Endothelial cell of umbilical vein (primary cell): ENCODE measurements at regions not wholly inside any gene's neighbourhood (a gene's known extent, or its start where the extent isn't known, plus 50 kb on each side); places are given as distances from the start of the nearest gene placed in this dataset.

Experiments used
- BruUV-seq: library from RNA; stranded (reverse); fragments of 400-500 nt; replicated peaks from 2 replicates; lab custom pipeline; 2021; lab: Mats Ljungman, UMichigan
- CTCF ChIA-PET: fragments of 300-600, 350-600 bp; sonication (Branson Sonifier 250); formaldehyde crosslinking; loops from one replicate; lab custom pipeline; 2021; ENCODE audit warnings: antibody characterized with exemption, inconsistent platforms; lab: Charles Lee
- POLR2A ChIA-PET: fragments of 300-600, 350-600 bp; sonication (Branson Sonifier 250); formaldehyde crosslinking; loops from one replicate; lab custom pipeline; 2021; ENCODE audit warnings: antibody characterized with exemption, inconsistent platforms; lab: Charles Lee
- DNase-seq: peaks from one replicate; pipeline ENCODE4 v3.0.0-alpha.2; 2011; ENCODE audit warnings: low read depth, low spot score
- FAIRE-seq: peaks from 2 replicates; lab custom pipeline; 2011; peaks lifted over from hg19 to GRCh38; lab: Jason Lieb, UNC
- H2AFZ ChIP-seq: 2 replicates; pipeline ENCODE4 v1.6.0; 2012; ENCODE audit warnings: low read depth, low read length, control low read depth, inconsistent platforms
- H3K27ac ChIP-seq: 2 replicates; pipeline ENCODE4 v1.5.1; 2011; ENCODE audit warnings: low read depth, mild to moderate bottlenecking, control low read depth, low read length, moderate library complexity; ENCODE audit not compliant: insufficient read depth
- H3K27me3 ChIP-seq, 2 experiments: 2 replicates each; pipeline versions ENCODE4 v1.6.0 to v1.6.1; 2011; ENCODE audit warnings: low read length in 2 of 2, mixed read lengths in 1 of 2; ENCODE audit not compliant: control insufficient read depth in 2 of 2, insufficient read depth in 2 of 2
- H3K36me3 ChIP-seq, 2 experiments: 2 replicates in 1 of 2; 3 replicates in 1 of 2; pipeline ENCODE4 v1.5.1; 2011; ENCODE audit warnings: low read length in 2 of 2, mild to moderate bottlenecking in 1 of 2, moderate library complexity in 1 of 2; ENCODE audit not compliant: control insufficient read depth in 2 of 2, insufficient read depth in 2 of 2; ENCODE audit errors: extremely low read depth in 1 of 2
- H3K4me1 ChIP-seq: 3 replicates; pipeline ENCODE4 v1.5.1; 2011; ENCODE audit warnings: mild to moderate bottlenecking, low read length; ENCODE audit not compliant: control insufficient read depth, insufficient read depth; ENCODE audit errors: extremely low read depth
- H3K4me2 ChIP-seq: 2 replicates; pipeline ENCODE4 v1.6.1; 2011; ENCODE audit warnings: low read length, control low read depth, mixed read lengths; ENCODE audit not compliant: insufficient read depth
- H3K4me3 ChIP-seq, 3 experiments: fragments of 200-600 bp in 1 of 3; sonication (generic), shearing (Covaris generic) in 1 of 3; replicated peaks in 1 of 3; 2 replicates each; pipeline ENCODE4 v1.5.1; 2011 to 2016; ENCODE audit warnings: control low read depth in 3 of 3, low read length in 3 of 3, mild to moderate bottlenecking in 2 of 3, inconsistent platforms in 1 of 3, low read depth in 1 of 3, moderate library complexity in 1 of 3; ENCODE audit not compliant: insufficient read depth in 1 of 3
- H3K79me2 ChIP-seq: 2 replicates; pipeline ENCODE4 v1.6.0; 2012; ENCODE audit warnings: low read length, inconsistent platforms; ENCODE audit not compliant: control insufficient read depth, insufficient read depth
- H3K9ac ChIP-seq: replicated peaks from 2 replicates; pipeline ENCODE3; 2011; ENCODE audit warnings: low read length, control low read depth; ENCODE audit not compliant: insufficient read depth; ENCODE audit errors: extremely low read depth
- H3K9me1 ChIP-seq: replicated peaks from 3 replicates; pipeline ENCODE4 v1.6.0; 2011; ENCODE audit warnings: mild to moderate bottlenecking, low read length; ENCODE audit not compliant: control insufficient read depth, insufficient read depth; ENCODE audit errors: extremely low read depth
- H3K9me3 ChIP-seq: replicated peaks from 2 replicates; pipeline ENCODE4 v1.5.1; 2012; ENCODE audit warnings: low read length, inconsistent platforms; ENCODE audit not compliant: control insufficient read depth, insufficient read depth
- H4K20me1 ChIP-seq: replicated peaks from 2 replicates; pipeline ENCODE3; 2011; ENCODE audit warnings: mild to moderate bottlenecking, low read length; ENCODE audit not compliant: control insufficient read depth, insufficient read depth; ENCODE audit errors: extremely low read depth
- CTCF ChIP-seq, 2 donors: IDR thresholded peaks; 1 replicate in 1 of 2; 2 replicates in 1 of 2; pipeline ENCODE4 v1.5.1; 2011; ENCODE audit warnings: low read length in 2 of 2, mild to moderate bottlenecking in 2 of 2, moderate library complexity in 2 of 2, control low read depth in 1 of 2, inconsistent platforms in 1 of 2, low read depth in 1 of 2; ENCODE audit not compliant: insufficient read depth in 1 of 2; ENCODE audit errors: extremely low read depth in 1 of 2
- EZH2 ChIP-seq: IDR thresholded peaks from 2 replicates; pipeline ENCODE4 v1.6.1; 2012; ENCODE audit warnings: borderline replicate concordance, low read depth, mild to moderate bottlenecking, moderate library complexity, low read length, inconsistent platforms; ENCODE audit not compliant: severe bottlenecking
- FOS ChIP-seq: IDR thresholded peaks from 2 replicates; pipeline ENCODE4 v1.6.1; 2011; ENCODE audit warnings: mild to moderate bottlenecking, low read length, moderate library complexity, borderline replicate concordance; ENCODE audit not compliant: insufficient read depth
- GATA2 ChIP-seq: IDR thresholded peaks from 2 replicates; pipeline ENCODE4 v1.7.0; 2011; ENCODE audit warnings: low read depth, mild to moderate bottlenecking, moderate library complexity, mixed read lengths, low read length; ENCODE audit not compliant: insufficient read length, insufficient read depth
- JUN ChIP-seq: IDR thresholded peaks from 2 replicates; pipeline ENCODE4 v1.6.1; 2011; ENCODE audit warnings: borderline replicate concordance, low read depth; ENCODE audit not compliant: insufficient read length, insufficient read depth
- MAX ChIP-seq: IDR thresholded peaks from 2 replicates; pipeline ENCODE4 v1.6.1; 2011; ENCODE audit not compliant: insufficient read depth, insufficient read length
- MYC ChIP-seq: IDR thresholded peaks from one replicate; pipeline ENCODE4 v1.6.1; 2011; ENCODE audit warnings: mild to moderate bottlenecking, low read depth, low read length
- POLR2A ChIP-seq: IDR thresholded peaks from 2 replicates; pipeline ENCODE4 v1.6.1; 2012; ENCODE audit warnings: low read depth, mild to moderate bottlenecking, control low read depth, low read length
- POLR2AphosphoS5 ChIP-seq: IDR thresholded peaks from 2 replicates; pipeline ENCODE4 v1.6.1; 2012; ENCODE audit warnings: low read depth, mild to moderate bottlenecking, control low read depth, low read length, moderate library complexity; ENCODE audit not compliant: insufficient read depth
- dilution Hi-C: fragments of 300-500 bp; cut with MboI; formaldehyde crosslinking; loops from one replicate; pipeline ENCODE4 v1.15.0; 2019; ENCODE audit warnings: low sequenced_read_pairs; ENCODE audit not compliant: extremely low pct_ligation_motif_present
- intact Hi-C: fragments of 100-400 bp; cut with micrococcal nuclease; formaldehyde crosslinking; loops from one replicate; pipeline ENCODE4 v1.10.0; 2022

GRCh38 chr9:89821081-89821480 is 216.3 kb downstream of the GADD45G start:
- BruUV-seq = no TSS peak
- no peak overlapping the region for H2AFZ ChIP-seq
- no peaks in the 10 kb centered on the region for H4K20me1 ChIP-seq
- no peaks in the 10 kb centered on the region for H3K4me1 ChIP-seq
- FAIRE-seq (no peak), DNase-seq (no peak)
- ChIA-PET CTCF (no interaction called here), POLR2A (no interaction called here)
- H3K79me2 ChIP-seq = no peaks in the 10 kb centered on the region
- no peak overlapping the region for H3K4me3 ChIP-seq
- H3K27me3 ChIP-seq = no peaks in the 10 kb centered on the region
- no peaks in the 10 kb centered on the region for H3K9me1 ChIP-seq
- H3K36me3 ChIP-seq = no peaks in the 10 kb centered on the region
- H3K27ac ChIP-seq = no peak overlapping the region
- no peak for TF ChIP-seq CTCF (IDR thresholded peaks at IDR 0.05; ENCODE audit: extremely low read depth in 1 of 2, insufficient read depth in 1 of 2, low read depth in 1 of 2, low read length in 2 of 2)
- no peak for TF ChIP-seq EZH2
- no peak for TF ChIP-seq POLR2AphosphoS5
- TF ChIP-seq FOS = no peak
- TF ChIP-seq MYC = no peak
- TF ChIP-seq JUN = no peak
- TF ChIP-seq MAX = no peak
- TF ChIP-seq POLR2A = no peak
- TF ChIP-seq GATA2 = no peak
- no peak overlapping the region for H3K4me2 ChIP-seq
- H3K9ac ChIP-seq = no peak overlapping the region
- intact Hi-C loops (no loop called here), dilution Hi-C loops (no loop called here)
- no peaks in the 10 kb centered on the region for H3K9me3 ChIP-seq
